ENCODE measurements at regions not wholly inside any gene's neighbourhood (a gene's known extent, or its start where the extent isn't known, plus 50 kb on each side); places are given as distances from the start of the nearest gene placed in this dataset.

GRCh38 chr7:91492773-91493172, 228.5 kb downstream of the FZD1 start:
- POLR2A ChIA-PET: interaction anchor here (0.7 kb wide), 1 partner anchor 134 kb away, joined by 3 read pairs; no protein-coding TSS in a partner anchor
- intact Hi-C loops (cut with micrococcal nuclease; ENCODE audit: unreplicated experiment): no loop called here
- ATAC-seq (no peak), DNase-seq (ENCODE audit: low read depth, low spot score) (no peak)
- Histone ChIP-seq H3K4me3 (ENCODE audit: low read depth in 2 of 2, low read length in 2 of 2) (no peak overlapping the region), H3K27ac (ENCODE audit: low read length) (no peak overlapping the region), H3K9me3 (ENCODE audit: control insufficient read depth, insufficient read depth, low read depth, low read length) (no peaks in the 10 kb centered on the region), H3K36me3 (ENCODE audit: control insufficient read depth, insufficient read depth, low read length) (no peaks in the 10 kb centered on the region), H3K27me3 (ENCODE audit: control insufficient read depth, insufficient read depth, low read length) (no peaks in the 10 kb centered on the region), H3K4me1 (ENCODE audit: control insufficient read depth, insufficient read depth, low read length) (no peaks in the 10 kb centered on the region)
- in situ Hi-C loops (cut with HindIII; ENCODE audit: low pct_unique_long_range_greater_than_20kb, low sequenced_read_pairs): no loop called here
- no peak for TF ChIP-seq CTCF (IDR thresholded peaks at IDR 0.05)
- TF ChIP-seq TCF7L2 (IDR thresholded peaks at IDR 0.05; ENCODE audit: low read depth, low read length): no peak
- TF ChIP-seq, protein P1, sequence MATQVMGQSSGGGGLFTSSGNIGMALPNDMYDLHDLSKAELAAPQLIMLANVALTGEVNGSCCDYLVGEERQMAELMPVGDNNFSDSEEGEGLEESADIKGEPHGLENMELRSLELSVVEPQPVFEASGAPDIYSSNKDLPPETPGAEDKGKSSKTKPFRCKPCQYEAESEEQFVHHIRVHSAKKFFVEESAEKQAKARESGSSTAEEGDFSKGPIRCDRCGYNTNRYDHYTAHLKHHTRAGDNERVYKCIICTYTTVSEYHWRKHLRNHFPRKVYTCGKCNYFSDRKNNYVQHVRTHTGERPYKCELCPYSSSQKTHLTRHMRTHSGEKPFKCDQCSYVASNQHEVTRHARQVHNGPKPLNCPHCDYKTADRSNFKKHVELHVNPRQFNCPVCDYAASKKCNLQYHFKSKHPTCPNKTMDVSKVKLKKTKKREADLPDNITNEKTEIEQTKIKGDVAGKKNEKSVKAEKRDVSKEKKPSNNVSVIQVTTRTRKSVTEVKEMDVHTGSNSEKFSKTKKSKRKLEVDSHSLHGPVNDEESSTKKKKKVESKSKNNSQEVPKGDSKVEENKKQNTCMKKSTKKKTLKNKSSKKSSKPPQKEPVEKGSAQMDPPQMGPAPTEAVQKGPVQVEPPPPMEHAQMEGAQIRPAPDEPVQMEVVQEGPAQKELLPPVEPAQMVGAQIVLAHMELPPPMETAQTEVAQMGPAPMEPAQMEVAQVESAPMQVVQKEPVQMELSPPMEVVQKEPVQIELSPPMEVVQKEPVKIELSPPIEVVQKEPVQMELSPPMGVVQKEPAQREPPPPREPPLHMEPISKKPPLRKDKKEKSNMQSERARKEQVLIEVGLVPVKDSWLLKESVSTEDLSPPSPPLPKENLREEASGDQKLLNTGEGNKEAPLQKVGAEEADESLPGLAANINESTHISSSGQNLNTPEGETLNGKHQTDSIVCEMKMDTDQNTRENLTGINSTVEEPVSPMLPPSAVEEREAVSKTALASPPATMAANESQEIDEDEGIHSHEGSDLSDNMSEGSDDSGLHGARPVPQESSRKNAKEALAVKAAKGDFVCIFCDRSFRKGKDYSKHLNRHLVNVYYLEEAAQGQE (IDR thresholded peaks at IDR 0.05; ENCODE audit: insufficient read depth in 1 of 2, low read depth in 2 of 2, low read length in 1 of 2): no peak
- no peak for TF ChIP-seq SIN3A (IDR thresholded peaks at IDR 0.05; ENCODE audit: borderline replicate concordance, insufficient read depth, low read depth, low read length)
- CTCF ChIA-PET: no interaction called here
- BruUV-seq (replicated peaks): no TSS peak

GRCh38 chr7:91494450-91494849, 230.2 kb downstream of the FZD1 start:
- Histone ChIP-seq H3K36me3 (ENCODE audit: control insufficient read depth, insufficient read depth, low read length) (no peaks in the 10 kb centered on the region), H3K4me3 (ENCODE audit: low read depth in 2 of 2, low read length in 2 of 2) (no peak overlapping the region), H3K27ac (ENCODE audit: low read length) (no peak overlapping the region), H3K4me1 (ENCODE audit: control insufficient read depth, insufficient read depth, low read length) (no peaks in the 10 kb centered on the region), H3K27me3 (ENCODE audit: control insufficient read depth, insufficient read depth, low read length) (no peaks in the 10 kb centered on the region), H3K9me3 (ENCODE audit: control insufficient read depth, insufficient read depth, low read depth, low read length) (no peaks in the 10 kb centered on the region)
- ChIA-PET POLR2A (no interaction called here), CTCF (no interaction called here)
- intact Hi-C loops (cut with micrococcal nuclease; ENCODE audit: unreplicated experiment) (no loop called here), in situ Hi-C loops (cut with HindIII; ENCODE audit: low pct_unique_long_range_greater_than_20kb, low sequenced_read_pairs) (no loop called here)
- no peak for DNase-seq (ENCODE audit: low read depth, low spot score)
- no peak for ATAC-seq
- TF ChIP-seq, protein P1 (IDR thresholded peaks at IDR 0.05; ENCODE audit: insufficient read depth in 1 of 2, low read depth in 2 of 2, low read length in 1 of 2): no peak
- TF ChIP-seq POLR2AphosphoS5 (IDR thresholded peaks at IDR 0.05; ENCODE audit: low read depth, low read length) (no peak), TCF7L2 (IDR thresholded peaks at IDR 0.05; ENCODE audit: low read depth, low read length) (no peak), SIN3A (IDR thresholded peaks at IDR 0.05; ENCODE audit: borderline replicate concordance, insufficient read depth, low read depth, low read length) (no peak), CTCF (IDR thresholded peaks at IDR 0.05) (no peak)
- no TSS peak for BruUV-seq (replicated peaks)

Measured in Panc1 (cell line).